GM23248 (cell line): ENCODE measurements at regions not wholly inside any gene's neighbourhood (a gene's known extent, or its start where the extent isn't known, plus 50 kb on each side); places are given as distances from the start of the nearest gene placed in this dataset.

Source experiments
- DNase-seq: peaks from one replicate; pipeline ENCODE4 v3.0.0-alpha.2; 2015
- H2AFZ ChIP-seq: fragments of 200-600 bp; sonication (generic); 2 replicates; pipeline ENCODE4 v1.6.1; 2016; ENCODE audit warnings: antibody characterized with exemption
- H3F3A ChIP-seq: fragments of 200-600 bp; sonication (generic); 2 replicates; pipeline ENCODE4 v1.6.1; 2016; ENCODE audit warnings: mild to moderate bottlenecking, antibody characterized with exemption, mixed run types; ENCODE audit not compliant: insufficient read depth
- H3K27ac ChIP-seq: fragments of 200-600 bp; sonication (generic); 2 replicates; pipeline ENCODE4 v1.5.1; 2016; ENCODE audit warnings: mild to moderate bottlenecking
- H3K27me3 ChIP-seq: fragments of 200-600 bp; sonication (generic); replicated peaks from 2 replicates; pipeline ENCODE4 v1.6.1; 2016; ENCODE audit warnings: mild to moderate bottlenecking; ENCODE audit not compliant: insufficient read depth
- H3K36me3 ChIP-seq: fragments of 200-600 bp; sonication (generic); 2 replicates; pipeline ENCODE4 v1.6.1; 2016; ENCODE audit warnings: low read depth, mild to moderate bottlenecking
- H3K4me1 ChIP-seq: fragments of 200-600 bp; sonication (generic); 2 replicates; pipeline ENCODE4 v1.6.1; 2016; ENCODE audit warnings: mild to moderate bottlenecking; ENCODE audit not compliant: insufficient read depth
- H3K4me2 ChIP-seq: fragments of 200-600 bp; sonication (generic); one replicate; pipeline ENCODE4 v1.6.1; 2016; ENCODE audit warnings: mild to moderate bottlenecking; ENCODE audit not compliant: unreplicated experiment
- H3K4me3 ChIP-seq: fragments of 200-600 bp; sonication (generic); 2 replicates; pipeline ENCODE4 v1.5.1; 2016; ENCODE audit warnings: mild to moderate bottlenecking
- H3K79me2 ChIP-seq: fragments of 200-600 bp; sonication (generic); 2 replicates; pipeline ENCODE4 v1.6.1; 2016; ENCODE audit warnings: mild to moderate bottlenecking; ENCODE audit not compliant: insufficient read depth
- H3K9ac ChIP-seq: fragments of 200-600 bp; sonication (generic); 2 replicates; pipeline ENCODE4 v1.6.1; 2016; ENCODE audit warnings: mild to moderate bottlenecking
- H3K9me2 ChIP-seq: fragments of 200-600 bp; sonication (generic); 2 replicates; pipeline ENCODE4 v1.6.1; 2016; ENCODE audit warnings: mixed run types, mild to moderate bottlenecking, moderate library complexity; ENCODE audit not compliant: insufficient read depth
- H3K9me3 ChIP-seq: fragments of 200-600 bp; sonication (generic); one replicate; pipeline ENCODE4 v1.6.1; 2017; ENCODE audit warnings: low read depth
- H4K20me1 ChIP-seq: fragments of 200-600 bp; sonication (generic); 2 replicates; pipeline ENCODE4 v1.6.0; 2016; ENCODE audit not compliant: insufficient read depth
- EZH2 ChIP-seq: fragments of 200-600 bp; sonication (generic); IDR thresholded peaks from 2 replicates; pipeline ENCODE4 v1.6.1; 2018; ENCODE audit warnings: antibody characterized with exemption, mild to moderate bottlenecking; ENCODE audit not compliant: insufficient read depth, poor library complexity, severe bottlenecking
- EZH2phosphoT487 ChIP-seq: fragments of 200-600 bp; sonication (generic); IDR thresholded peaks from 2 replicates; pipeline ENCODE4 v1.6.1; 2018; ENCODE audit warnings: antibody characterized with exemption, moderate library complexity, mild to moderate bottlenecking, low read depth; ENCODE audit not compliant: insufficient read depth
- whole genome bisulfite sequencing, 2 experiments: methylation state at CpG; one replicate each; pipeline ENCODE4 v1.1.6; 2015 to 2017; ENCODE audit warnings: low lambda C conversion rate in 2 of 2, low coverage in 1 of 2; ENCODE audit errors: missing lambda C conversion rate in 2 of 2; 5-methylcytosine and 5-hydroxymethylcytosine counted together
- in situ Hi-C: fragments of 300-500 bp; cut with MboI; formaldehyde crosslinking; loops from 2 replicates; pipeline ENCODE4 v1.15.0; 2020

DNA sequence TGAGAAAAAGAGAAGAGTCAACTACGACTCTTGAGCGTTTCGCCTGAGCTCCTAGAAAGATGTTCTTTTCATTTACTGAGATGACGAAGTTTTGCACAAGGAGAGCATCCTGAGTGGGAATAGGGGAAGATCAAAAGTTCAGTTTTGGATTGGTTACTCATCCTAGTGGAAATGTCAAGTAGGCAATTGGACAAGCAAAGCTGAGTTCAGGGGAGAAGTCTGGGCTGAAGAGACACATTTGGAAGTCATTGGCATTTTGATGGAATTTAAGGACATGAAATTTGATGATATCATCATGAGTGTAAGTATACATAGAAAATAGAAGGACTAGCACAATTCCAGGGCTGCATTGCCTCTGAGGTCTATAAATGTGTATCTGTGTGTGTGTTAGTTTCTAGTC, 416.6 kb downstream of the RAD51AP2 start:
- H3F3A ChIP-seq = no peaks in the 10 kb centered on the region
- peak; percentile 29 for DNase-seq
- H2AFZ ChIP-seq = no peak overlapping the region
- H3K4me2 ChIP-seq = no peak overlapping the region
- TF ChIP-seq EZH2phosphoT487 (no peak), EZH2 (no peak)
- H3K4me1 ChIP-seq = peaks cover 24% of the 10 kb centered on the region
- H3K36me3 ChIP-seq = no peaks in the 10 kb centered on the region
- no peak overlapping the region for H3K27ac ChIP-seq
- no peaks in the 10 kb centered on the region for H4K20me1 ChIP-seq
- H3K9me3 ChIP-seq = no peaks in the 10 kb centered on the region
- H3K4me3 ChIP-seq = no peak overlapping the region
- H3K79me2 ChIP-seq = no peaks in the 10 kb centered on the region
- WGBS, 2 experiments = 60 to 74% methylated on average over 4 of the region's 4 CpGs
- H3K9ac ChIP-seq = no peak overlapping the region
- H3K9me2 ChIP-seq = no peaks in the 10 kb centered on the region
- no peaks in the 10 kb centered on the region for H3K27me3 ChIP-seq
- in situ Hi-C loops = no loop called here

DNA sequence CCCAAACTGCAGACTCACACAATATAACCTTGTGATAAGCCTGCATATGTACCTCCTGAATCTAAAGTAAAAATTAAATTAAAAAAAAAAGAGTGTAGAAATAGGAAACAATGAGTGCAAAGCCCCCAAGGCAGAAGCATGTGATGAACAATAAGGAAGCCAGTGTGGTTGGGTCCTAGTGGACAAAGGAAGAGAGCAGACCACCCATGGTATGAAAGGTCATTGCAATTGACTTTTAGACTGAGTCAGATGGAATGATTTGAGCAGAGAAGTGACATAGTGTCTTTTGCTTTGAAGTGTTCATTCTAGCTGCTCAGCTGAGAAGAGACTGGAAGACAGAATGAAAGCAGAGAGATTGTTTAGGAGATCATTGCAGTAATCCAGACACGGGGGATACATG, 417.1 kb downstream of the RAD51AP2 start:
- no peaks in the 10 kb centered on the region for H3F3A ChIP-seq
- H4K20me1 ChIP-seq = no peaks in the 10 kb centered on the region
- H3K27me3 ChIP-seq = no peaks in the 10 kb centered on the region
- TF ChIP-seq EZH2 = no peak
- no peak for TF ChIP-seq EZH2phosphoT487
- no peaks in the 10 kb centered on the region for H3K9me3 ChIP-seq
- H3K4me2 ChIP-seq = no peak overlapping the region
- H2AFZ ChIP-seq = no peak overlapping the region
- no peaks in the 10 kb centered on the region for H3K9me2 ChIP-seq
- no peaks in the 10 kb centered on the region for H3K79me2 ChIP-seq
- WGBS, 2 experiments = 5 to 12% methylated on average over 1 of the region's 1 CpG
- H3K27ac ChIP-seq = no peak overlapping the region
- in situ Hi-C loops = no loop called here
- peaks cover 24% of the 10 kb centered on the region for H3K4me1 ChIP-seq
- H3K4me3 ChIP-seq = no peak overlapping the region
- H3K9ac ChIP-seq = no peak overlapping the region
- DNase-seq = no peak
- no peaks in the 10 kb centered on the region for H3K36me3 ChIP-seq

DNA sequence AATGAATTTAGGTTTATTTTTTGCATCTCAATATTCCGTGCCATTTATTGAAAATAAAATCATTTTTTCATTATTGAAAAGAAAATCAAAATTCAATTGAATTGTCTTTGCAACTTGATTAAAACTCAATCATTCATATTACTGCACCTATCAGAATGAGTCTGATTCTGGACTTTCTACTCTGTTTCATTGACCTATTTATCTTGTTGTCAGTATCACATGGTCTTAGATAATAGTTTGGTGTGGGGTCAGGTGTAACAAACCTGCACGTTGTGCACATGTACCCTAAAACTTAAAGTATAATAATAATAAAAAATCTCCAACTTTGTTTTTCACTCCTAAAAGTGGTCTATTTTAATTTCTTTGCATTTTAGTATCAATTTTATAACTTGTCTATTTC, 422.9 kb downstream of the RAD51AP2 start:
- no peak overlapping the region for H3K9ac ChIP-seq
- no peaks in the 10 kb centered on the region for H3K79me2 ChIP-seq
- H2AFZ ChIP-seq = no peak overlapping the region
- no peaks in the 10 kb centered on the region for H3K36me3 ChIP-seq
- WGBS, 2 experiments = 56 to 64% methylated on average over 2 of the region's 2 CpGs
- H3K27me3 ChIP-seq = no peaks in the 10 kb centered on the region
- H4K20me1 ChIP-seq = no peaks in the 10 kb centered on the region
- in situ Hi-C loops = no loop called here
- TF ChIP-seq EZH2phosphoT487 (no peak), EZH2 (no peak)
- no peaks in the 10 kb centered on the region for H3K4me1 ChIP-seq
- no peaks in the 10 kb centered on the region for H3F3A ChIP-seq
- no peak overlapping the region for H3K4me3 ChIP-seq
- DNase-seq = no peak
- H3K4me2 ChIP-seq = no peak overlapping the region
- H3K27ac ChIP-seq = no peak overlapping the region
- H3K9me3 ChIP-seq = no peaks in the 10 kb centered on the region
- H3K9me2 ChIP-seq = no peaks in the 10 kb centered on the region

DNA sequence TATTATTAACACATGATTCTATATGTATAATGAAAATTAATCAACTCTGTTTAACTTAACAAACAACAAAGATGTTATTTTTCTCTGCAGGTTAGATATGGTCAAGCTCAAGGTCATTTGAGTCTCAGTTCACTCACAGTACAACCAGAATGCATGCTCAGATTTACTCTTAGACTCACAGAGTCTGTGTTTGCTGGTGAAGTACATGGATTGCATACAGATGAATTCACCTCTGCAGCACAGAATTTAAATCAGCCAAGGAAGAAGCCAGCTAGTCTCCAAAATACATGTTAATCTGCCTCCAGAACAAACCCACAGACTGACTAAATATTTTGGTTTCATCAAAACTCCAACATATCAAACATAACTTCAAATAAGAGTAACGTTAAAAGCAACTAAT, 424.5 kb downstream of the RAD51AP2 start:
- Histone ChIP-seq H4K20me1 (no peaks in the 10 kb centered on the region), H3K9me2 (no peaks in the 10 kb centered on the region), H3K79me2 (no peaks in the 10 kb centered on the region), H3K9ac (no peak overlapping the region), H2AFZ (no peak overlapping the region), H3K27ac (no peak overlapping the region), H3K27me3 (no peaks in the 10 kb centered on the region), H3K4me1 (no peaks in the 10 kb centered on the region), H3K4me3 (no peak overlapping the region), H3F3A (no peaks in the 10 kb centered on the region), H3K36me3 (no peaks in the 10 kb centered on the region), H3K4me2 (no peak overlapping the region), H3K9me3 (no peaks in the 10 kb centered on the region)
- DNase-seq = no peak
- in situ Hi-C loops = no loop called here
- 24 to 38% methylated on average over 1 of the region's 1 CpG for WGBS, 2 experiments
- TF ChIP-seq EZH2phosphoT487 = no peak
- no peak for TF ChIP-seq EZH2

DNA sequence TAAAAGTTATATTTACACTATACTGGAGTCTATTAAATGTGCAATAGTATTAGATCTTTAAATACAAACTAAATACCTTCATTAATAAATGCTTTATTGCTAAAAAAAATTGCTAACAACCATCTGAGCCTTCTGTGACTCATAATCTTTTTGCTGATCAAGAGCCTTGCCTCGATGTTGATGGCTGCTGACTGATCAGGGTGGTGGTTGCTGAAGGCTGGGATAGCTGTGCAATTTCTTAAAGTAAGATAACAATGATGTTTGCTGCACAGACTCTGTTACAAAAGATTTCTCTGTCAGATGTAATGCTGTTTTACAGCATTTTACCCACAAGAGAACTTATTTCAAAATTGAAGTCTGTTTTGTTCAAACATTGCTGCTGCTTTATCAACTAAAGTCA, 421.4 kb upstream of the CYRIA start:
- no peaks in the 10 kb centered on the region for H3K27me3 ChIP-seq
- H3K9ac ChIP-seq = no peak overlapping the region
- TF ChIP-seq EZH2phosphoT487 = no peak
- H3K4me3 ChIP-seq = no peak overlapping the region
- no peak overlapping the region for H3K4me2 ChIP-seq
- no peaks in the 10 kb centered on the region for H3K9me3 ChIP-seq
- no peaks in the 10 kb centered on the region for H4K20me1 ChIP-seq
- no peaks in the 10 kb centered on the region for H3K79me2 ChIP-seq
- in situ Hi-C loops = no loop called here
- 3 to 8% methylated on average over 1 of the region's 1 CpG for WGBS, 2 experiments
- no peaks in the 10 kb centered on the region for H3K36me3 ChIP-seq
- no peaks in the 10 kb centered on the region for H3K9me2 ChIP-seq
- H3K4me1 ChIP-seq = no peaks in the 10 kb centered on the region
- no peaks in the 10 kb centered on the region for H3F3A ChIP-seq
- DNase-seq = no peak
- no peak overlapping the region for H3K27ac ChIP-seq
- H2AFZ ChIP-seq = no peak overlapping the region
